Fibroblast of villous mesenchyme (primary cell): ENCODE measurements at regions not wholly inside any gene's neighbourhood (a gene's known extent, or its start where the extent isn't known, plus 50 kb on each side); places are given as distances from the start of the nearest gene placed in this dataset.
A peak's percentile ranks its signal among the peaks of the same experiment; 100 is the strongest.

Source experiments
- DNase-seq: peaks from one replicate; pipeline ENCODE4 v3.0.0-alpha.2; 2010; ENCODE audit warnings: low read depth
- H3K4me3 ChIP-seq: 2 replicates; pipeline ENCODE4 v1.5.1; 2011; ENCODE audit warnings: low read depth, mild to moderate bottlenecking, low read length
- TF ChIP-seq, protein P1 (sequence below): IDR thresholded peaks from 2 replicates; pipeline ENCODE4 v1.5.1; 2012; ENCODE audit warnings: low read depth, mild to moderate bottlenecking, low read length; ENCODE audit not compliant: insufficient read depth

GRCh38 chr12:41795910-41796309 lies 348.8 kb downstream of the GXYLT1 start:
- TF ChIP-seq, protein P1, sequence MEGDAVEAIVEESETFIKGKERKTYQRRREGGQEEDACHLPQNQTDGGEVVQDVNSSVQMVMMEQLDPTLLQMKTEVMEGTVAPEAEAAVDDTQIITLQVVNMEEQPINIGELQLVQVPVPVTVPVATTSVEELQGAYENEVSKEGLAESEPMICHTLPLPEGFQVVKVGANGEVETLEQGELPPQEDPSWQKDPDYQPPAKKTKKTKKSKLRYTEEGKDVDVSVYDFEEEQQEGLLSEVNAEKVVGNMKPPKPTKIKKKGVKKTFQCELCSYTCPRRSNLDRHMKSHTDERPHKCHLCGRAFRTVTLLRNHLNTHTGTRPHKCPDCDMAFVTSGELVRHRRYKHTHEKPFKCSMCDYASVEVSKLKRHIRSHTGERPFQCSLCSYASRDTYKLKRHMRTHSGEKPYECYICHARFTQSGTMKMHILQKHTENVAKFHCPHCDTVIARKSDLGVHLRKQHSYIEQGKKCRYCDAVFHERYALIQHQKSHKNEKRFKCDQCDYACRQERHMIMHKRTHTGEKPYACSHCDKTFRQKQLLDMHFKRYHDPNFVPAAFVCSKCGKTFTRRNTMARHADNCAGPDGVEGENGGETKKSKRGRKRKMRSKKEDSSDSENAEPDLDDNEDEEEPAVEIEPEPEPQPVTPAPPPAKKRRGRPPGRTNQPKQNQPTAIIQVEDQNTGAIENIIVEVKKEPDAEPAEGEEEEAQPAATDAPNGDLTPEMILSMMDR, result no peak
- no peak overlapping the region for H3K4me3 ChIP-seq
- no peak for DNase-seq

GRCh38 chr12:41795051-41795600 lies 349.5 kb downstream of the GXYLT1 start:
- peak; percentile 37 for DNase-seq
- TF ChIP-seq, protein P1, result no peak
- no peak overlapping the region for H3K4me3 ChIP-seq

GRCh38 chr12:41794336-41794735 lies 350.3 kb downstream of the GXYLT1 start:
- TF ChIP-seq, protein P1, result no peak
- no peak overlapping the region for H3K4me3 ChIP-seq
- no peak for DNase-seq

DNA sequence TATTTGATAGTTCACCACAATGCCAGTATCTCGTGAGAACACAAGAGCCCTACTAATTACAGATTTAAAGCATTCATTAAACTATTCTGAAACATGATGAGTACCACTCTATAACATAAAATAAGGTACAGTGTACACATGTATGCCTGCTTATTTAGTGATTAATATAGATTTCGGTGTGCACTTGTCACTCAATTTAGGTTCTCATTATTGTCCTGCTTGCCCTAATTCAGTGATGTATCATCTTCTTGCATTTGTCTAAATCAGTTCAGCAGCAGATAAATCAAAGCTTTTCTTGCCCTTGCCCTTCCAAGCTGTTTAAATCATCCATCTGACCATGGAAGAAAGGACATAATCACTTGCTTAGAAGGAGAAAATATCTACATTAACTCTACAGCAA lies 359.7 kb downstream of the GXYLT1 start:
- DNase-seq, result no peak
- TF ChIP-seq, protein P1, result no peak
- no peak overlapping the region for H3K4me3 ChIP-seq

DNA sequence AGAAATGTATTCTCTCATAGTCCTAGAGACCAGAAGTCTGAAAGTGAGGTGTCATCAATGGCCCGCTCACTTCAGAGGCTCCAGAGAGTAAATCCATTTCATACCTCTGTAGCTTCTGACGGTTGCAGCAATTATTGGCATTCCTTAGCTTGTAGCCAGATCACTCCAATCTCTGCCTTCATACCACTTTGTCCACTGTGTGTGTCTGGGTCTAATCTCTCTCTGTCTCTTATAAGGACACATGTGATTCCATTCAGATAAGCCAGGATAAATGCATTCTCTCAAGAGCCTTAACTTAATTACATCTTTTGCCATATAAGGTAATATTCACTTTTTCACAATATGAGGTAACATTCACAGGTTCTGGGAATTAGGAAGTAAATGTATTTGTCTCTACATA lies 365.7 kb downstream of the GXYLT1 start:
- TF ChIP-seq, protein P1, result no peak
- no peak overlapping the region for H3K4me3 ChIP-seq
- DNase-seq, result no peak

DNA sequence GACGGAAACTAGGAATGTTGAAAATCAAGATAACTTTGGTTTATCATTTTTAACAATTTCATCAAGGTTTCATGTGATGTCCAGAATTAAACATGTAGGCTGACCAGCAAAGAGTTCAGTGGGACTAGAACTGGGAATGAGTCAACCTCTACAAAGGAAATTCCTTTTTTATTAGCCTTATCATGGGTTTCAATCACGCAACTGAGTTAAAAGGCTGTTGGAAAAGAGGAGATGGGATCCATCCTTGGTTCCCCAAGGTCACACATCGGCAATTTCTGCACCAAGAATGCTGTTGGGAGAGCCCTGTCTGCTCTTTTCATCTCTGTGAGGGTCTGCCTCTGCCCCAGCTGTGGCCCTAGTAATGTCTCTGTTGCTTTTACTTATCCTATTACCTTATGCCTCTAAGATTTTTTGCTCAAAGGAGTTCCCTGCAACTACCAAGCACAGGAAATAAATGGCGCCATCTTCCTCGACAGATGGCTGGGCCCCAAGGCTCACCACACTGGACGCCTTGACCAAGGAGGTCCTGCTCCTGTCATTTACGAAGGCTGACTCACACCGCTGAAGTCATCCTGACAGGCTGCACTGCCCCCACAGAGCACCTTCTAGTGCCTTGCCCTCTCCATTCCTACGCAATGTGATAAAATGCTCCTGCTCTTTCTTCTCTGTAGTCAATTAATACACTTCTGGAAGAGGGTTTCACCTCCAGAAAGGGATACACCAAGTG lies 367.4 kb downstream of the GXYLT1 start:
- H3K4me3 ChIP-seq, result no peak overlapping the region
- DNase-seq, result peak; percentile 4
- TF ChIP-seq, protein P1, result no peak
